ENCODE measurements at regions not wholly inside any gene's neighbourhood (a gene's known extent, or its start where the extent isn't known, plus 50 kb on each side); places are given as distances from the start of the nearest gene placed in this dataset.

DNA sequence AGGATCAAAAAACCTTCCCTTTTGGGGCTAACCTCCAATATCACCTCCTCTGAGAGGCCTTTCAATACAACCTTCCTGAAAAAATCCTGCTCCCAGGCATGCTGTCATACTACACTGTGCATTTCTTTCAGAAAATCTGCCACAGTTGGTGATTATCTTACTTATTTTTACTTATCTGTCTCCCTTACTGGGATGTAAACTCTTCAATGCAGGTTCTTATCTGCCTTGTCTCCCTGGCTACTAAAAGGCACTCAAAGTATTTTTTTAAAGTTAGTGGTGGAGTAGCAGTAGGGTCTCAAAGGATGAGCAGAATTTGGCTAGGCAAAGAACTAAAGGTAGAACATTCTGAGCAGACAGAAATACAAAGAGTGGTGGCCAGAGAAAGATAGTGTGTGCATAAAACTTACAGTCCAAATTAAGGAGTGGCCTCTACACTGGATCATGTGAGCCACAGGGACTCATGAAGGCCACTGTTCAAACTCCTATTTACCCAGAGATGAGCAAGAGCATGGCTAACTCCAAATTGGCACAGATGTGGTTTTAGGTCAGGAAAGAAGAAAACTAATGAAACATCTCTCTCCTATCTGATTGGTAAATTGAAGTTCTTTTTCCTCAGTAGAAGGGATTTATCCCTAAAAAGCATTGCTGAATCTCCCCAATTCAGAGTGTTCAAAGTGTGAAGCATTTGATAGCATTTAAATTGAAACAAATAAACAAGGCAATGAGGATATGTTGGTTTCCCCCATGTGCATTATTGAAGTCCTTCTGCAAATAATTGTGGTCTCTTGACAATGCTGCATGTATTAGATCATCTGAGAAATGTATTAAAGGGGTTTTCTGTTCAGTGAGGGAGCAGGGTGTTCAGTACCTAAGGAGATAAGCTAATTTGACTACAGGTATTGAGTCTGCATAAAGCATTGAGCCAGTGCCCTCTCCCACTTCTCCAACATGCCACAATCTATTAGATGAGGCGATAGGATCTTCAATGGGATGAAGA is 285.5 kb downstream of the MREG start:
- TF ChIP-seq CTCF (IDR thresholded peaks at IDR 0.05) (no peak), POLR2A (IDR thresholded peaks at IDR 0.05) (no peak)

All from ovary (tissue), 3 donors.